HG02678 (cell line): ENCODE measurements at regions not wholly inside any gene's neighbourhood (a gene's known extent, or its start where the extent isn't known, plus 50 kb on each side); places are given as distances from the start of the nearest gene placed in this dataset.
"Not testable (repeated sequence)": the region's sequence is repeated elsewhere in the genome, so short reads cannot be mapped to it uniquely, and the experiment has no call there.

Experiments
- ATAC-seq: cut with Tn5 transposase; IDR thresholded peaks from one replicate; pipeline ENCODE4 v1.9.1; 2021; ENCODE audit warnings: mild to moderate bottlenecking, moderate library complexity; ENCODE audit not compliant: unreplicated experiment

DNA sequence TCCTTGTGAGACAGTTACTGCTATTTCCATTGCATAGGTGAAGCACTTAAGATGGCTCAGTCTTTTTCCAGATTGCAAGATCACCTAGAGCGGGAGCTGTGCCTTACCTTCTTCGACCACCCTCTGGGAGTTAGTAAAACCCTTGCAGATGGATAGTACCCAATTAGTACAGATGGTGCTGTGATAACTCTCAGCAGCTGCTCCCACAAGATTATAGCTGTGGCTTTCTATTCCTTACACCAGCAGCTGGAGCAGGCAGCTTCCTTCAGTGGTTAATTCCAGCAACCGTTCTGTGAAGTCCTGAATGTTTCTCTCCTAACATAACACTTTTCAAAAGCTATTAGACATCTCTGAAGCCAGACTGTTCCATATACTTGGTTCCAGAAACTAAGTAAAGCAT lies 796.8 kb downstream of the XPNPEP1 start:
- ATAC-seq, result no peak

DNA sequence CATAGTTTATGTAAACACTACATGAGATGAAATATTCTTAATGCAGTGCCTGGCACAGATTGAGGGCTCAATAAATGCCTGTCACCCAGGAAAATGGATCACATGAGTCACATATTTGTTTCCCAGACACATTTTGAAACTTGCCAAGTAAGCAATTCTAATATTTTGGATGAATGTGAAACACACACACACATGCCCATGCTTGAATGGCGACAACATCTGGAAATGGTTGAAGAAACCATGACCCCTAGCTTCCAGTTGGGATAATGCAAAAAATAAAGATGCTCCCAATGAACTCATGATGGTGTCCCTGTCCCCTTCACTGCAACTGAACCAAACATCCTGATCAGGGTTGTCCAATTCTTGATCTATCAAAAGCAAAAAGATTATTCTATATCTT lies 797.3 kb downstream of the XPNPEP1 start:
- no peak for ATAC-seq

DNA sequence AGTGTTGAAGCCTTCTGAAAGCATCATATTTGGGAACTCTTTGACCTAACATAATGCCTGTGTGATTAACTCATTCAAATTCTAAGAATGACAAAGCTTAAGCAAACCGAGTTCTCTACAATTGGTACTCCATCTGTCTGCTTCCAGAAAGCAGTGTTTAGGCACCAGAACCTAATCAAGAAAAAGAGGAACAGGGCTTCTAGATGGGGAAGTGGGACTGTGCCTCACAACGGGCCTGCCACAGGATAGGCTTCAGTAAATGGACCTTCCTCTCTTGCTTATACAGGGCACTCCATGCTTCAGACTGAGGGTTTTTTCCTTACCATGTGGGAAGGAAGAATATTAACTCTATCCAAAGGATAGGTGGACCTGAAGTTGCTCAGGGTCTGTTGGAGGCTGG lies 808.1 kb downstream of the XPNPEP1 start:
- ATAC-seq, result no peak

DNA sequence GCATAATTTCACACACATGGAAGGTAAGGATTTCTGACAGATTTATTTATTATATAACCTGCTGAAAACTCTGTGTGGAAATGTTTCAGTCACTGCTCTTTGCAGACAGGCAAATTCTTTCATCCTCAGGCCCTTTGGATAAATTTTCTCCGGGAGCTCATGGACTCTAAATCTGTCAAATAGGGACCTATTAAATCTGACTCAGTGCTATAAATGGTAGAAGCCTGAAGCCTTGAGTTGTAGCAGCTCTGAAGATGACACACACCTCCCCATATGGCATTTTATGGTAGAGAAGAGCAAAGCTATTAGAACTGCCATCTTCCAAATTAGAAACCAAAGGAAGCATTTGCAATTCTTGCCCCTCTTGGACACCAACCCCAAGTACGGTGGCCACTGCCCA lies 808.7 kb downstream of the XPNPEP1 start:
- no peak for ATAC-seq

DNA sequence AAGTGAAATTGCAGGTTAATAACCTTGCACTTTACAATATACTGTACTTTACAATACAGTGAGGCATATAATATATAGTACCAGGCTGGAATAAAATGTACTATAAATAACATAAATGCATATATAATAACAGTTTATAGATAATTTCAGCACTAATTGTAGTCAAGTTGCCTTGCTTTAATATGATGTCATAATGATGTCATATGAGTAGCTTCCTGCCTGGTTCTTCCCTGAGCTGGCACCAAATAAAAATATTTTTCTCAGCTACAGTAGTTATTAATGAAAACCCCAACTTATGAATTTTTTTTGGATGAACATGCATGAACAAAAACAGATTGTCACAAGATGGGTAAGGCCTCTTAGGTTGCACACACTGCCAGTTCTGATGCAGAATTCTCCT lies 816.7 kb downstream of the XPNPEP1 start:
- ATAC-seq, result no peak

DNA sequence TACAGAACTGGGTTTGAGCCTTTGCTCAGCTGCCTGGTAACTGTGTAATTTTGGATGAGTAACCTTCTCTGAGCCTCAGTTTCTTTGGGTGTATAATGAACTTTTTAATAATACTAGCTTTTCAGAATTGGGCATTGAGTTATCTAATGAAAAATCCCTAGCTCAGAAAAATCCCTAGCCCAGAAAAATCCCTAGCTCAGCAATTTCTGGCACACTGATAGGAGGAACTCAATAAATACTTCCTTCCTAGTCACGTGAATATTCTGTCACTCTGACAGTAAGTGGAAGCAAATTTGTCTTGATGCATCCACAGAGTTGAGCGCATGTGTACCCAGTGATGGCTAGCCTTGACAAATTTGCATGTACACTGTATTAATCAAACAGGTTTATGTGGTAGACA lies 817.6 kb downstream of the XPNPEP1 start:
- ATAC-seq, result no peak

DNA sequence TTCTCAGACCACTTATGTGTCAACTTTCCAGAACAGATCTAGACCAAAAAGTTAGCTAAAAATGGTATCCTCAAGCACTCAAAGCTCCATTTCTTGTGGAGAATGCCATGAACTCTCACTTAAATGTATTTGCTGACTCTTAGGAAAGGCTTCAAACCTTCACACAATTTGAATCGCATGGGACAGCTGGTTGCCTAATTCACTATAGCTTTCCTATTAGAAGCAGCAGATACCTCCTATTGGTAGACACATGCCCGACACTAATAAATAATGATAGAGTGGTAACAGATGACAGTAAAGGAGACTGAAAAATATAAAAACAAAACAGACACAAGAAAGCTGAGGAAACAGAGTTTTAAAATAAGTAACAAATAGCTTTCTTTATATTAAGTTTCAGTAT lies 818.5 kb downstream of the XPNPEP1 start:
- ATAC-seq, result no peak

DNA sequence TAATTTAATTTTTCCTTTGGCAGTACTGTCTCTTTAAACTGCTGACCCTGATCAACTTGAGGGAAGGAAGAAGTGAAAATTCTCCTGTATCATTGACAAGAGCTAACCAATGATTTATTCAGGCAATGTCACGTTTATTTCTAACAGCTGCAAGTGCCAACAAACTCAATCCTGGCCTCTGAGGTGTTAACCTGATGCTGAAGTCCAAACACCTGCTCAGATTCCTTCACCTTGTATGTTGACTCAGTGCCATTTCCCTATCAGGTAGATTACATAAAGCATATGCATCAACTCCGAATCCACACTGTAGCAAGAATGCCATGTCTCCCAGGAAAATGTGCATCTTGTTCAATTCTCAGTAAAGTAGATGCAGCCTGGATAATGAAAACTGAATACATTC lies 820.0 kb downstream of the XPNPEP1 start:
- ATAC-seq, result no peak

DNA sequence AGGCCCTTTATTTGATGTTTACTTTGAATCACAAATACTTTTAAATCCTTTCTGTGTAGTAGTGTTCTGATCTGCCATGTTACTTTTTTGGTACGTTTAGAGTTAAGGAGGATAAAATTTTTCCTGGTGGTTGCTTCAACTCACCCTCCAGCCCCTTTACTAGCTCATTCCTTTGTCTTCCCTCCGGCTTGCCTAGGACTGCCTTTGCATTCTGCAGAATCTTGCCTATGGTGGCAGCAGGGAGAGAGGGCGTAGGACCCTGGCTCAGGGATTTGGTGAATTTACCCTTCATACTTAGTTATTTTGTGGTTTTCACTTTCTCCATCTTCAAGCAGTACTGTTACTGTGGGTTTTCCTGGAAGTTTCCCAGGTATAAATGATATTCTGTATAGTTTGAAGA lies 833.5 kb downstream of the XPNPEP1 start:
- ATAC-seq, result no peak

DNA sequence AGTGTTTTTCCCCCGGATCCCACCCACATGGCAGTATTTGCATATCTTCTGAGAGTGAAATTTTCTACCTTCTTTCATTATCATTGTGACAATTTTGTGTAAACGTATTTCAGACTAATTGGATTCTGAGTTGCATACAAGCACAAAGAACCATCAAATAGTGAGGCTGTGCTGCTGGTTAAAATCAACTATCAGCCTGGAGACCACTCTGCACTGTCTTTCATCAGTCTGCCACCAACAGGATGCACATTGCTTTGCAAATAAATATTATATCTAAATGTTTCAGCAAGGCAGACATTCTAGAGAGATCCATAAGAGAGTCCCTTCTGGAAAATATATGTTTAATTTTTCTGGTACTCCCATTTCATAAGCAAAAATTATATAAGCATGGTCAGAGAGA lies 851.8 kb downstream of the XPNPEP1 start:
- ATAC-seq, result no peak

DNA sequence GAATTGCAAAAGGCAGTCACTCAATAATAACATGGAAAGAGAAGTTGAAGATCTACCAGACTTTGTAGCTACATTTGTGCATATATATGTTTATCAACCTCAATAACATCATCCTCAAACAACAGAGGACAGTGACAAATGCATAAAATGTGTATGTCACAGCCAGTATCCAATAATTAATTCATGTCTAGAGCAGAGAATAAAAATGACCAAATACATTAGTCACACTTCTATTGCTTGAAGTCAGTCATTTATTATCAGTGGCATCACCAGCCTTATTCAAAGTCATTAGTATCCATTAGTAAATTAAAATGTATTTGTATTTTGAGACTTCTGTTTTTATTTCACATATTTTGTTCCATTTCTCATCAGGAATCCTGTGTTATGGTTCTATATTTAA lies 852.8 kb downstream of the XPNPEP1 start:
- ATAC-seq, result no peak

DNA sequence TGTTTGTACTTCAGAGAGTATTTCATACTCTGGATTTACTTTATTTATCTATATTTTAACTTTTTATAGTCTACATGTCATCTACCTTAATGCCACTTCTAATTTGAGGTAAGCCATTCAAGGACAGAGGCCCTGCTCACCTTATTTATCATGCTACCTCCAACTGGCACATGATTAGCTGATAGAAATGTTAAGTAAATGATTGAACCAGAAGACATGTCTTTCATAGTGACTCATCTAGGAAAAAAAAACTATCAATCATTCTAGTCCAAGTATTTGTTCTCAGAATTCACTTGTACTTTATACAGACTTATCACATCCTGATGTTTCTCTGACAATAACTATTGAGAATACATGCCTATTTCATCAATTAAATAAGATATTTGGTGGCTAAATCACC lies 856.3 kb downstream of the XPNPEP1 start:
- ATAC-seq, result no peak

DNA sequence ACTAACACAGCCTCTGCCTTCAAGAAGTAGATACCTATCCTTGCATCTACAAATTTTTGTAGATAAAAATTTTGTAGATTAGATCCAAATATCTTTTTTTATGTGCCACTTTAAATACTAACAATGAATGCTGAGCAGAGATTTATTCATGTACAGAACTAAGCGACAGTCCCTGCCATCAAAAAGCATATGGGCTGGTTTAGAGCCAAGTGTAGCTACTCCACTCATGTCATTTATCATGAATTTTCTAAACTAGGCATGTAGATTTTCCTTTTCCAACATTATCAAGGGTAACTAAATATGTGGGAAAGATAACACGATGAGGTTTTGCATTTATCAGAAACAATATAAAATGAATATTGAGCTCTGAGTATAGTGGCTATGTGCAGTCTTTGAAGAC lies 857.5 kb downstream of the XPNPEP1 start:
- ATAC-seq, result no peak

DNA sequence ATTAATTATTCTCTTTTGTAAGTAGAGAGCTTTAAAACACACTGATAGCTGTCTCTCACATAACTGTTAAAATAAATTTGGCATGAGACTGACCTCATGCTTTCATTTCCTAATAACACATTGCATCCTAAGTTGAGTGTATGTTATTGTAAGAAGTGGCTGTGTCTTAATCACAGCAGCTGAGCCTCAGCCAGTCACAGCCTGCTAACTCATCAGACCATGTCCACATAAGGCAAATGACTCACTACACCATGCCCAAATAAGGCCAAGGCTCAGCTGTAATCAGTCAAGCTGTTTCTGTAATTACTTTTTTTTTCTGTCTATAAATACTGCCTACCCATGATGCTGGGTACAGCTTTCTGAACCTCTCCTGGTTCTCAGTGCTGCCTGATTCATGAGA lies 860.9 kb downstream of the XPNPEP1 start:
- no peak for ATAC-seq

DNA sequence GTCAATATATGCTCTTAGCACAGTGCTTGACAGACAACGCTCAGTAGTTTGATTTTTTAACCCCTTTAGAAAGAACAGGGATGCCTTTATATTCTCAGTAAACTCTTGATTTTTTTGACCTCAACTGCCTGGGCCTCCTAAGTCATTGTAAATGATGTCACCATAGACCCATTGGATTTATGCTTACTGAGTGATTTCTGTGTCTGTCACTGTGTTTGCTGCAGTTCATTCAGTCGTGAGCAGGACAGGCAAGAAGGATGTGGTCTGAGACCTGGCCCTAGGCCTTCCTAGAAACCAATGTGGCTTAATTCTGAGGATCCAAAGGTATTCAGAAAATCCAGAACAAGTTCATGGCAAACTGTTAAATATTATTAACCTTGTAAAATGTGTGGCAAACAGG lies 868.1 kb downstream of the XPNPEP1 start:
- ATAC-seq, result no peak

DNA sequence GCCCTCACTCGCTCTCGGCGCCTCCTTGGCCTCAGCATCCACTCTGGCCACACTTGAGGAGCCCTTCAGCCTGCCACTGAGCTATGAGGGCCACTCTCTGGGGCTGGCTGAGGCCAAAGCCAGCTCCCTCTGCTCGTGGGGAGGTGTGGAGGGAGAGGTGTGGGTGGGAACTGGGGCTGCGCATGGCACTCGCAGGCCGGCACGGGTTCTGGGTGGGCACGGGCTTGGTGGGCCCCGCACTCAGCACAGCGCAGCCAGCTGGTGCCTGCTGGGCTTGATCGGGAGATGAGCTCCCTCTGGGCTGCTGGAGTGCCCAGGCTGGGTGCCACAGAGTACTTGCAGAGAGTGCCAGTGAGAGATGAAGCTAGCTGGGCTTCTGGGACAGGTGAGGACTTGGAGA lies 875.5 kb downstream of the XPNPEP1 start:
- ATAC-seq, result no peak

DNA sequence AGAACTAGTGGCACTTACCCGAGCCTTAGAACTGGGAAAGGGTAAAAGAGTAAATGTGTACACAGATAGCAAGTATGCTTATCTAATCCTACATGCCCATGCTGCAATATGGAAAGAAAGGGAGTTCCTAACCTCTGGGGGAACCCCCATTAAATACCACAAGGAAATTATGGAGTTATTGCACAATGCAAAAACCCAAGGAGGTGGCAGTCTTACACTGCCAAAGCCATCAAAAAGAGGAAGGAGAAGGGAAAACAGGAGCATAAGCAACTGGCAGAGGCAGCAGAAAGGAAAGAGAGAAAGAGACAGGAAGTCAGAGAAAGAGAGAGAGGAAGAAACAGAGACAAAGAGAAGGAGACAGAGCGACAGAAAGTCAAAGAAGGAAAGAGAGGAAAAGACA lies 876.9 kb downstream of the XPNPEP1 start:
- not testable (repeated sequence) for ATAC-seq

DNA sequence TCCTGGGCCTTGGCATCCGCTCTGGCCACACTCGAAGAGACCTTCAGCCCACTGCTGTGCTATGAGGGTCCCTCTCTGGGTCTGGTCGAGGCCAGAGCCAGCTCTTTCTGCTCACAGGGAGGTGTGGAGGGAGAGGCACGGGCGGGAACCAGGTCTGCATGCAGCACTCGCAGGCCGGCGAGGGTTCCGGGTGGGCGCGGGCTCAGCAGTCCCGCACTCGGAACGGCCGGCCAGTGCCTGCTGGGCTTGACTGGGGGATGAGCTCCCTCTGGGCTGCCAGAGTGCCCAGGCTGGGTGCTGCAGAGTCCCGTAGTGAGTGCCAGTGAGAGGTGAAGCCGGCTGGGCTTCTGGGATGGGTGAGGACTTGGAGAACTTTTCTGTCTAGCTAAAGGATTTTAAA lies 882.7 kb downstream of the XPNPEP1 start:
- ATAC-seq, result no peak

DNA sequence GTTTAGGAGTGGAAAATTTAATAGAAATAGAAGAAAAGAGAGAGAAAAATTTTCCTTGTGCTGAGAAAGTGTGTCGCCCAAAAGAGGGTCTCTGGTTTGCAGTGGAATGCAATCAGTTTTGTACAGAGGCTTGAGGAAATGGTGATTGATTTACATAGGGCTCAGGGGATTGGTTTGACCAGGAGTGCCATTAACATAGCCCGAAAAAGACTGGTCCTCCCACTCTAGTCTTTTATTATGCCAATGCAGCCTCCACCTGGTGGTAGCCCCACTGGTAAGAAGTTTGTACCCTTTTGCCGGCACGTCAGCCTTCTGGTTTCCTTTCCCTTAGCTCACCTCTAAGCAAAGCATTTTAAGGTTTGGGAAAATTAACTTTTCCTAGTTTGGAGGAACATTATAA lies 885.3 kb downstream of the XPNPEP1 start:
- ATAC-seq, result no peak

DNA sequence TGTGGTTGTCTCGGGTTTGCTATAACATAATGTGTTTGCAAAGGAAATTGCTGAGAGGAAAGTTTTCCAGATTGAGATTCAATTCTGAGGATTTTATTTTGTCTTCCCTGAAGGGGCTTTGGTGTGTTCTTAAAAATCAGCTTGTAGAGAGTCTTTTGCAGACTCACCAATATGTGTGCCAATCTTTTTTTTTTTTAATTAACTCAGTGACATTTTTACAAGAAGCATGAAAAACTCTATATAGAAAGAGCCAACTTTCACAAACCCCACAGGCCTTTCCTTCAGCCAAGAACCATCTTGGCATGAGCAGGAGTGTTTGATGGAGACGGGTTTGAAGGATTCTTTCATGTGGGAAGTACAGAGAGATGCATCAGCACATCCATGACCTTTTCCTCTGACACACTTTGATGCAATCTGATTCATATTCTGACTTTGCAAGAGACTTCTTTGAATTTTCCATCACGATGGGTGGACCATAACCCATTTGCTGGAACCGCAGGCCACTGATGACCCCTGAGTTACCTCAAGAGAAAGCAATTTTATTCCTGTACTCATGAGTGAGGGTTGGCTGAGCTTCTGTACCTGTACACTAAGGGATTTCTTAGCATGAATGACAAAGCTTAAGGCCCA lies 892.6 kb downstream of the XPNPEP1 start:
- ATAC-seq, result no peak

DNA sequence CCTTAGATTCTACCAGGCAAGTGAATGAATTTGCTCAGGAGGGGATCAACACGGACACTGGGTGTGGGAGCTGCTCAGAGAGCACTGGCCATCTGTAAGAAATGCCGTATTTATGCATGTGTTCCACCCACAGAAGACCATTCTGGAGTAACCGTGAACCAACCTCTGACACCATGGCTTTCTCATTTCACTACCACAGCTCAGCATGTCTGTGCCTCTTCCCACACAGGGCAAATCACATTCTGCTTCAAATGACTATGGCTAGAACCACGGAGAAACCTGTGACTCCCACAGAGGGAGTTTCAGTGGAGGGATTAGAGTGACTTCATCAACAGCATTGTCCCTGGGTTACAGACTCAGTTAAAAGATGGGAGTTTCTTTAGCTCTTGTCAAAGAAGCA lies 893.4 kb downstream of the XPNPEP1 start:
- peak; percentile 50 for ATAC-seq

DNA sequence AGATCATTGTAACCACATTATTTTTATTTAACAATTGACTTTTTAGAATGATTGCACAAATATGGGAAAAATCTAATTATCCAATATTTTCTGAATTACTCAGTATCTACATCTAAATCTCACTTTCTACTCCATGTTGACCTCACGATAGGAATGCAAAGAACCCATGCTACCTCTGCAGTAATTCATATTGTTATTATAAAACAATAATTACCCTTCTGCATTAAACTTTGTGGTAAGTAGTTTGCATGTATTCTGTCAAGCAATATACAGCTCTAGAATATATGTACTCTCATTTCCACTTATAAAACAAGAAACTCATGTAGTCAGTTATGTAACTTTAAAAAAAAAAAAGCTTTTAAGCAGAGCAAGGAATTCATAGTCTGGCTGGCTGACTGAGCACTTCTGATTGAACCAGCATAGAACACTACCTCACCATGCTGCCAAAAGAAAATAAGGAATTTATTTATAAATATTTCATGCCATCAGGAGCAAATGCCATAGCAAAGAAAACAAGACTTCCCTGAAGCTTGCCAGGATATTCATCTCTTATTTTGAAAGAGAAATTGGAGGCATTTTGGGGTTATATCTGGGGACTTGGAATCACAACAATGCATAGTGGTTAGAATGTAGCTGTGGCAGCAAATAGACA lies 895.7 kb downstream of the XPNPEP1 start:
- ATAC-seq, result no peak

DNA sequence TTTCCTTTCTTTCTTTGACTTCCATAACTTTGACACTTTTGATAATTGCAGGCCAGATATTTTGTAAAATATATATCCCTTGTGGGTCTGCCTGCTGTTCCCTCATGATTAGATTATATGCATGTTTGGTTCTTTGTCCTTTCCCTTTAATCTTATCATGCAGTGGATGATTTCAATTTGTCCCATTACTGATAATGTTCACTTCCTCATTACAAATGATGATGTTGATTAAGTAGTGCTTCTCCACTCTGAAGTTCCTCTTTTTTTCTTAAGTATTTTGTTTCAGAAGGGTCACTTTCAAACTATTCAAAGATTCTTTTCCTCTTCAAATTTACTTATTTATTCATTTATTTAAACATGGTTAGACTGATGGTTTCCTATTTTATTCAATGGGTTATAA lies 898.1 kb downstream of the XPNPEP1 start:
- ATAC-seq, result no peak
